ENCODE measurements at regions not wholly inside any gene's neighbourhood (a gene's known extent, or its start where the extent isn't known, plus 50 kb on each side); places are given as distances from the start of the nearest gene placed in this dataset.

DNA sequence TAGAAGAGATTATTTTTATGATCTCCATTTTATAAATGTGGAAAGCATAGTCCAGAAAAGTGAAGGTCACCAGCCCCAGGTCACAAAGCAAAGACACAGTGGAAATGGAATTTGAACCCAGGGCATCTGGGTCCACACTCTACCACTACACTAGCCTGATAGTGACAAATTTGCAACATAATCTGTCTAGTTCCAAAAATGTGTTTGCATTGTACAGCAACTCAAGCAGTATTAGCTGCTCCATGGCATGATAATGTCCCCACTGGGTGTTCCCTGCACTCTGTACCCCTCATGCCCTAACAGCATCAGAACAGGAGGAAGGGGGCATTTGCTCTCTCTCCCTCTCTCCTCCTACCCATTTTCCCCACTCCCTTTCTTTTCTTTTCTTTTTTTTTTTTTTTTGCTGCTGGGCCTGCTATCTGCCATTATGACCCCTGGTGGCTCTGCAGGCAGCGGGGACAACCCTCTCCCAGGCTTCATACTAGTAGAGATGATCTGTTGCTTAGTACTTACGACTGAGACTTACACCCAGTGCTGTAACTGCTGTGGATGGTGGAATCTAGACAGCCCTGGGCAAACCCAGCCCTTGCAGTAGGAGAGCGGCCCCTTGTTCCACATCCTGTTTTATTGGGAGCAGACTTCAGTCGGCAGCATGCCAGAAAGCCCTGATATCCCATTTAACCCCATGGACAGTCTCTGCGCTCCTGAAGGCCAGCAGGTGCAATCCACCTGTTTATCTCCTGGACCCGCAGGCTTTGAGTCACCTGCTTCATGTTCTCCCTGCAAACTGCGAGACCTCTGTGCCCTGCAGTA lies 306.3 kb downstream of the SOX9 start:
- no peak for ATAC-seq (replicated peaks)
- H3K27me3 Mint-ChIP-seq: peaks cover 4% of the 10 kb centered on the region
- H3K36me3 Mint-ChIP-seq (ENCODE audit: low read depth): peaks cover 10% of the 10 kb centered on the region
- no peak overlapping the region for H3K4me3 Mint-ChIP-seq
- peaks cover 7% of the 10 kb centered on the region for H3K9me3 Mint-ChIP-seq
- no peak overlapping the region for H3K27ac Mint-ChIP-seq
- peaks cover 13% of the 10 kb centered on the region for H3K4me1 Mint-ChIP-seq

DNA sequence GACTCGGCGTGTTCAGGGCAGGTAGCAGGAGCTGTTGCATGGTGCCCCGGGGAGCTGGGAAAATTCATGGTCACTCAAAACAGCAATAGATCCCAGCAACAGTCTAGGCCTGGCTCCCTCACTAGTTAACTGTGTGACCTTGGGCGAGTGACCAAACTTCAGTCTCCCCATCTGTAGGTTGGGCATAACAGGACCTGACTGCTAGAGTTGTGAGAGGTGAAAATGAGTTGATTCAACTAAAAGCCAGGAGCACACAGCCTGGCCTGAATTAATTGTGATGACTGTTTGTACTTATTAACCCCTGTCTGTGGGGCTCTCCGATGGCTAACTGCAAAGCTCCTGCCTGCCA lies 306.9 kb downstream of the SOX9 start:
- H3K36me3 Mint-ChIP-seq (ENCODE audit: low read depth): peaks cover 10% of the 10 kb centered on the region
- no peak overlapping the region for H3K4me3 Mint-ChIP-seq
- no peak overlapping the region for H3K27ac Mint-ChIP-seq
- peaks cover 4% of the 10 kb centered on the region for H3K27me3 Mint-ChIP-seq
- no peak for ATAC-seq (replicated peaks)
- peaks cover 7% of the 10 kb centered on the region for H3K9me3 Mint-ChIP-seq
- peaks cover 13% of the 10 kb centered on the region for H3K4me1 Mint-ChIP-seq

DNA sequence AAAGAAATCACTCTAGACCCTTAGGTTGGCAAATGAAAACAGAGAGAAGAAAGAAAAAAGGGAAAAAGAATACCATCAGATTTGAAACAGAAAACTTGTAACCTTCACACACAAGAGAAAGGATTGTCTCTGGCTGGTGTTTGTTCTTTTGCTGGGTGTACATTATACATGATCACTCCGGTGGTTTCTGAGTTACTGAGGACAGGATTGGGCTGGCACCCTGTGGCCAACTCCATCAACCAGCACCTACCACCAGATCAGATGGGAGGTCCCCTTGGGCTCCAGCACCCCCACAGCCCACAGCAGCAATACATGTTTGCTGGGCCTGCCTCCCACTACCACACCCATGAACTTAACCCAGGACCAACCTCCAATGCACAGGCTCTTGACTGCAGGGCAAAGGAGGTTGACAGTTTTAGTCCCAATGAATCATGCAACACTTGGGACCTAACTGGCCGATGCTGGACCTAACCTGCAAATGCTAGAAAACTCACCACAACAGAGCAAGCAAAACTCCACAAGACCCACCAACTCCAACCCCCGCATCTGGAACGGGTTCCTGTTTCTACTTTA lies 308.3 kb downstream of the SOX9 start:
- Mint-ChIP-seq H3K4me1 (peaks cover 13% of the 10 kb centered on the region), H3K27me3 (peaks cover 4% of the 10 kb centered on the region), H3K27ac (no peak overlapping the region), H3K36me3 (ENCODE audit: low read depth) (peaks cover 10% of the 10 kb centered on the region), H3K4me3 (no peak overlapping the region), H3K9me3 (peaks cover 7% of the 10 kb centered on the region)
- no peak for ATAC-seq (replicated peaks)

DNA sequence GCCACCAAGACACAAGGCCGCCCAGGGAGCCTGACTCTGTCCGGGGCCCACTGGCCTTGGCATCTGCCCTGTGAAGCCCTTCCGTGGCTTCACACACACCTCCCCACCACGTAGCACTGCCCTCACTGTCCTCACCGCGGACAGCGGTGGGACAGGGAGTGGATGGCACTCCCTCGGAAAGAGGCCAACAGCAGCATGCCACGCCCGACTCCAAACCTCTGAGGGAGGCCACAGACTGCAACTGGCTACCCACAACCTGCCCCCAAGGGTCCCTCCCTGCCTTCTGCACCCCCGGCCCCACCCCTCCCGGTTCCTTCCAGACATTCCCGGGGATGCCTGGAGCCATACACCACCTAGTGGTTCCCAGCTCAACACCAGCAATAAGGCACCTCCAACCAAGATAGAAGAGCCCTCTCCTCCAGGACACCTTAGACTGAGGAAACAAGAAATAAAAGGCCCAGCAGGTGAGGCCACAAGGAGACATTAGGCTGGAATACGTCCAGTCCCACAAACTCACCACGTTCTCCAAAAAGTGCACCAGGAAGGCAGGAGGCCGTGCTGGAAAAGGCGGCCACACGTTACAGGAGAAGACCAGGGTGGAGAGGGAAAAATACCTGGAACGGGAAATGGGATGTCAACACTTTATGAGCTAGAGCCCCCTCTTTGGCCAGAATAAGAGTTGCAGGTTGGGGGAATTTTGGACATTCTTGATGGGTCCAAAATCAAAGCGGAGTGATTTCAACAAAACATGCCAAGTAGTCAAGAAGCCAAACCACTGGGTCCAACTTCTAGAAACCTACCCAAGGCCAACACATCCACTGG lies 310.0 kb downstream of the SOX9 start:
- no peak for ATAC-seq (replicated peaks)
- no peak overlapping the region for H3K27ac Mint-ChIP-seq
- no peaks in the 10 kb centered on the region for H3K4me1 Mint-ChIP-seq
- no peaks in the 10 kb centered on the region for H3K36me3 Mint-ChIP-seq (ENCODE audit: low read depth)
- H3K27me3 Mint-ChIP-seq: no peaks in the 10 kb centered on the region
- no peak overlapping the region for H3K4me3 Mint-ChIP-seq
- H3K9me3 Mint-ChIP-seq: no peaks in the 10 kb centered on the region

DNA sequence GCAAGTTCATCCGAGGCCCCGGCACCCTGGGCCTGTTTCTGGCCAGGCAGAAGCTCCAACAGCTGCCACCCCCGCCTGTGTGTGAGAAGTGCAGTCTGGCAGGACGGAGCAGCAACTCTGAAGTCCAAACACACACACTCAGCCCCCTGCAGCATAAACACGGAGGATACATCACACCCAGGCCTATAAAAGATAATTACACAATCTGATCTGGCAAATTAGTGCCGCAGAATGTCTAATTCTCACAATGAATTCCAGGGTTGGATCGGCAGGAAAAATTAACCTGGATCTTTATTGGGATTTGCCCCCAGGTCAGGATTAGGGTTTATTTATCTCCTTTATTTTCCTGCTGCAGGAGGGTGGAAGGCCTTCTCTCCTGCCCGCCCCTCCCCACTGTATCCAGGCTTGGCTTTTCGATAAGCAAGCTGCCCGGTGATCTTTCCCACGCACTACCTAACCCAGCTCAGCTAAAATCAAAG lies 311.4 kb downstream of the SOX9 start:
- ATAC-seq (replicated peaks): no peak
- H3K4me3 Mint-ChIP-seq: no peak overlapping the region
- no peaks in the 10 kb centered on the region for H3K9me3 Mint-ChIP-seq
- H3K4me1 Mint-ChIP-seq: no peaks in the 10 kb centered on the region
- no peak overlapping the region for H3K27ac Mint-ChIP-seq
- H3K27me3 Mint-ChIP-seq: no peaks in the 10 kb centered on the region
- no peaks in the 10 kb centered on the region for H3K36me3 Mint-ChIP-seq (ENCODE audit: low read depth)

DNA sequence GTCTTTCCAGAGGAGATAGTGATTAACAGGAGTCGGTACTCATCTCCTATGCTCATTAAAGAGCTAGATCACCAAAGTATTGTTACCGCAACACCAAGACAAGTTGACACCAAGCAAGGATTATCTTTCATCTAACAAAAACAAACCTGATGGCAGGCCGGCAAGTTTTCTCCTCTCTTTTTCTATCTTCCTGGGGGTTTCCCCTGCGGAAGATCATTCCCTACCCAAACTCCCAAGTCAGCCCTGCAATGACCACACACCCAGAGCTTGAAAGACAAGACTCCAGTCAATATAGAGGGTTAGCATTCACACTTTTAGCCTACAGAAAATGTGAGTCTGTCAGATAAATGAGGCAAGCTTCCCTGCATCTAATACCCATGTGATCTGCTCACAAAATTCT lies 312.1 kb downstream of the SOX9 start:
- H3K27me3 Mint-ChIP-seq: no peaks in the 10 kb centered on the region
- H3K4me1 Mint-ChIP-seq: no peaks in the 10 kb centered on the region
- no peaks in the 10 kb centered on the region for H3K36me3 Mint-ChIP-seq (ENCODE audit: low read depth)
- no peak for ATAC-seq (replicated peaks)
- H3K9me3 Mint-ChIP-seq: no peaks in the 10 kb centered on the region
- no peak overlapping the region for H3K4me3 Mint-ChIP-seq
- no peak overlapping the region for H3K27ac Mint-ChIP-seq

DNA sequence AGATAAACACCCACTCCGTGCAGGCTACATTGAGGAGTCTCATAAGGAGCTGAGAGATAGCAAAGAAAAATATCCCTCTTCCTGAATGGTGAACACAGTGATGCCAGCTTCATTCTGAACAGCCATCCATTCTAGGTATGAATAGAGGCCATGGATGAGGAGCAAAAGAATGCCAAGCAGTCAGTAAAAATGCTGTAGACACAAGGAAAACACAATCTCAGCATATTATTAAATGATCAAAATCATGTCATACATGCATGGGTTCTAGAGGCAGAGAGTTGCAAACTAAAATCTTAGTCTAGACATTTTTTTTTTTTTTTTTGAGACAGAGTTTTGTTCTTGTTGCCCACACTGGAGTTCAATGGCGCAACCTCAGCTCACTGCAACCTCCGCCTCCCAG lies 313.0 kb downstream of the SOX9 start:
- Mint-ChIP-seq H3K9me3 (no peaks in the 10 kb centered on the region), H3K27ac (no peak overlapping the region), H3K36me3 (ENCODE audit: low read depth) (no peaks in the 10 kb centered on the region), H3K4me3 (no peak overlapping the region), H3K4me1 (no peaks in the 10 kb centered on the region), H3K27me3 (no peaks in the 10 kb centered on the region)
- ATAC-seq (replicated peaks): no peak

DNA sequence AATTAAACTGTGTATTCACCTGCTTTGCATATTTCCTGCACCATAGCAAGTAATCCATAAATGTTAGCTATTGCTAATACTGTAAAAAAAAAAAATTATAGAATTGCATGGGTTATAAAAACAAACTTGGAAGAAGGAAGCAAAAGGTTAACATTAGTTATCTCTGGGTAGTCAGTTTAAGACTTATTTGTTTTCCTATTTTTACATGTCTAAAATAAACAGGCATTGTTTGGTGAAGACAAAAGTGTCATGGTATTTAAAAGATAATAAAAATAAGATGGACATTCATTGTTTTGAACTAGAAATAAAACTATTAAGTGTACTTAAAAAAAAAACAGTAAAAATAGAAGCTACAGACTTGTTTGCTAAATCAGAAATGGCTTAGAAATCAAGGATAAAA lies 313.8 kb downstream of the SOX9 start:
- Mint-ChIP-seq H3K36me3 (ENCODE audit: low read depth) (no peaks in the 10 kb centered on the region), H3K9me3 (no peaks in the 10 kb centered on the region), H3K27me3 (no peaks in the 10 kb centered on the region), H3K4me1 (no peaks in the 10 kb centered on the region), H3K27ac (no peak overlapping the region), H3K4me3 (no peak overlapping the region)
- ATAC-seq (replicated peaks): no peak

DNA sequence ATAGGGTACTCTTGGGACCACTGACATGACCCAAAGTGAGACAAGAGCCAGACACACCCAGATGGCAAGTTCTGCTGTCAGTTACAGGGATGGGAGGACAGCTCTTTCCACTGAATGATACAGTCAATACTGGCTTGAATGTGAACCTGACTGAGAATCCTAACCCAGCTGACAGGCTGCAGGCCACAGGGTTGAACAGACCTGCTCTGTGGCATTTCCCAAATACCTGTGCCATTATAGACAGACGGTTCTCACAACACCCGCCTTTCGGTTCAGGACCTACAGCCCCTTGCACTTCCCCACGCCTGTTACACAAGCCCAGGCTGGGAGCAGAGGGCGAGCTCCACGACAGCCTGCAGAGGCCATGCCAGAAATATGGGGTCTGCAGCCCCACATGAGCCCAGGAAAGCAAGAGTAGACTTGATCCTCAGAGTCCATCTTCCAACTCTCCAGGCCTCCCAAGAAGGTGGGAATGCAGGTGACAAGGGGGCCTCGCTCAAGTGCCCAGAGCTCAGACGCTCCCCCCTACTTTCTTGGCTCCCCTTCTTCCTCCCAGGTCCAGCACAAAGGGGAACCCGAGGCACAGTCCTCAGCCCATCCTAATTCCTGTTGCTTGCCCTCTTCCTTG lies 314.3 kb downstream of the SOX9 start:
- no peaks in the 10 kb centered on the region for H3K9me3 Mint-ChIP-seq
- H3K4me1 Mint-ChIP-seq: no peaks in the 10 kb centered on the region
- no peaks in the 10 kb centered on the region for H3K27me3 Mint-ChIP-seq
- H3K4me3 Mint-ChIP-seq: no peak overlapping the region
- no peak overlapping the region for H3K27ac Mint-ChIP-seq
- H3K36me3 Mint-ChIP-seq (ENCODE audit: low read depth): no peaks in the 10 kb centered on the region
- ATAC-seq (replicated peaks): no peak

DNA sequence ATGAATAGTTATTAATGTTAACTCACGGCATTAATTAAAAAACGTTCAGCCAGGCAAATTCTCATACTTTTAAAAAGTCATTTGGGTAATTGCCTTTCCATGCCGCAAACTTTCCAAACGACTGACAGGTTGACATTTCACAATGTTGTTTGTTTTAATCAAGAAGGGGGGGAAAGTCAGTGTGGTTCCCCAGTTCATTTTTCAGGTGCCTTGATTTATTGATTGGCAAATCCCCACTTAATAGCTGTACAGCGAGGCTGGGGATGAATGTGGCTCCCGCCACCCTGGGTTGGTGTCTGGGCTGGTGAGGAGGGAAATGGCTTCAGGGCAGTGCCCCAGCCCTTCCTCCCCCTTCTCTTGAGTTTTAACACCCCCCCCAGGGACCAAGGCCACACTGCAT lies 318.0 kb downstream of the SOX9 start:
- Mint-ChIP-seq H3K9me3 (no peaks in the 10 kb centered on the region), H3K36me3 (ENCODE audit: low read depth) (no peaks in the 10 kb centered on the region), H3K4me1 (no peaks in the 10 kb centered on the region), H3K27ac (no peak overlapping the region), H3K27me3 (peaks cover 4% of the 10 kb centered on the region), H3K4me3 (no peak overlapping the region)
- no peak for ATAC-seq (replicated peaks)

DNA sequence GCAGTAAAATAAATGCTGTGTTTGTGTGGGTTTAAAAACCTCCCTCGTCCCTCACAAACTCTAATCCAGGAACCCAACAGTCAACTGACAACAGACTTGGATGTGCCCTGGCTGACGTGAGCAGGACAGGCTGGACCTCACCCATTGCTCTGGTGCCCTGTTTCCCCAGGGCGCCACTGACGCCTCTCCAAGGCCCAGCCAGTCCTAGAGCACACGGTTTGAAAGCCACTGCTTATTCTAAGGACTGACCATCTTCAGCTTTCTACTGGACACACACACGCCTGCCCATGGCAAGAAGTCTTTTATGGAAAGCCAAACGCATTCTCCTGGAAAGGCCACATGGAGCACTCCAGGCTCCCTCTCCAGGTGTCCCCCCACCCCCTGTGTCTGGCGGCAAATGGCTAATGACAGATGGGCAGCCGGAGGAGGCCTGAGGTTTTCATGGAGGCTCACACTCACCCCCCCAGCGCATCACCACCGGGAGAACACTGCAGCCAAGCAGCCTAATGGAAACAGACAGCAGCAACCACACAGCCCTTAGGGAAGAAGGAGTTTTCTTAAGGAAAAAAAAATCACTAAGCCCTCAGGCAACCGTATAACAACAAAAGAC lies 319.2 kb downstream of the SOX9 start:
- Mint-ChIP-seq H3K27ac (no peak overlapping the region), H3K9me3 (no peaks in the 10 kb centered on the region), H3K27me3 (peaks cover 4% of the 10 kb centered on the region), H3K4me1 (no peaks in the 10 kb centered on the region), H3K36me3 (ENCODE audit: low read depth) (no peaks in the 10 kb centered on the region), H3K4me3 (no peak overlapping the region)
- no peak for ATAC-seq (replicated peaks)

DNA sequence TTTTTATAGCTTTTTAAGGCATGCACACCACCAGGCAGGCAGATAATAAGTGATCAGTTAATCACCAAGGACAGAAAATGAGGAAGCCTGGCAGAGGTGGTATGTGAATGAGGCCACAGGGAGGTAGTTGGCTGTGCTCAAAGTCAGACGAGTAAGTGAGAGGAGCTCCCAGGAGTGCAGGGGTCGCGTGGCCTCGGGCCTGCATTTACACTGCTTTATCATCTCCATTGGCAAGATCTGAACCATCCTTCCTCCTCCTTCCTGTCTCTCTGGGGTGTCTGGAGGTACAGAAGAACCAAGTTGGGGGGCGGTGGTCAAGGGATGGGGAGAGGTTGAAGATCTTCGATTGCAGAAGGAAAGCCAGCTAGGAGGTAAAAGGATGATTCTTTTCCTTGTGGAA lies 320.1 kb downstream of the SOX9 start:
- Mint-ChIP-seq H3K9me3 (no peaks in the 10 kb centered on the region), H3K36me3 (ENCODE audit: low read depth) (no peaks in the 10 kb centered on the region), H3K27me3 (peaks cover 4% of the 10 kb centered on the region), H3K27ac (no peak overlapping the region), H3K4me1 (no peaks in the 10 kb centered on the region), H3K4me3 (no peak overlapping the region)
- ATAC-seq (replicated peaks): no peak

DNA sequence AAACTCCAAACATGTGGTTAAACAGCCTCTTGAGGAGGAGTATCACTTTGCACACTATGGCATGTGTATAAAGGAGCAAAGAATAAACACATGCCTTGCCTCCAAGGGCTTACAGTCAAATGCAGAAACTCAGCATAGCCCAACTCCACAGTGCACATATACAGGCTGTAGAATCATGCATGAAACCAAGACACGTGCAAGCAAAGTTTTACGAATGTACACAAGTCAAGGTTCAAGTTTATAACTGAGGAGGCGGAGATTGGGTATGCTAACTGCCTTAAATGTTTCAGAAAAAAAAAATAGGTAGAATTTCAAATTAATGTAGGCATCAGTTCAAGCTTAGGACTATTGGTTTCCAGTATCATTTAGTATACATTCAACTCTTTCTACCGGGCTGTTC lies 321.1 kb downstream of the SOX9 start:
- ATAC-seq (replicated peaks): no peak
- H3K27me3 Mint-ChIP-seq: peaks cover 4% of the 10 kb centered on the region
- H3K4me1 Mint-ChIP-seq: no peaks in the 10 kb centered on the region
- no peaks in the 10 kb centered on the region for H3K9me3 Mint-ChIP-seq
- no peaks in the 10 kb centered on the region for H3K36me3 Mint-ChIP-seq (ENCODE audit: low read depth)
- no peak overlapping the region for H3K27ac Mint-ChIP-seq
- H3K4me3 Mint-ChIP-seq: no peak overlapping the region

DNA sequence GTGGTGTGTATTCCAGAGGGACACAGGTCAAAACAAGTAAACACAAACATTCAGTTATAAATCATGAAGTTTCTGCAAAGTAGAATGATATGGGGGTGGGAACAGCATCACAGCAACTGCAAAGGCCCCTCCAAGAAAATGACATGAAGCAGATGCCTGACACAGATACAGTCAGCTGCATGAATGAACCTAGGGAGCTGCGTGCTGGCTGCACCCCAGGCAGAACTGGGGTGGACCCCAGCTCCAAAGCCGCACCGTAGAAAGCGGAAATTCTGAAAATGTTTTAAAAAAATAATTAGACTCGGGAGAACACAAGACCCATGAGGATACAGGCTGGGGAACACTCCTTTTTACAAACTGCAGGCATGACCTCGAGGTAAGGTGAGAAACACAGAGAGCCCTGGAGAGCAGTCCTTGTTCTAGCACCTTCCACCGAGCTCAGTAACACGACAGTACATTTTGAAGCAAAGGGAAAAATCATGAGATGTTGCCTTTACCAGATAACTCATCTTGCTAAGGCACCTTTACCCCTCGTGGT lies 323.8 kb downstream of the SOX9 start:
- Mint-ChIP-seq H3K27ac (no peak overlapping the region), H3K4me1 (no peaks in the 10 kb centered on the region), H3K27me3 (peaks cover 4% of the 10 kb centered on the region), H3K9me3 (no peaks in the 10 kb centered on the region), H3K36me3 (ENCODE audit: low read depth) (no peaks in the 10 kb centered on the region), H3K4me3 (no peak overlapping the region)
- ATAC-seq (replicated peaks): no peak

Measured in activated T-helper 17 cell treated with anti-CD3 and anti-CD28 coated beads, Interleukin-2, amount 50 U/mL, for 72 hours (primary cell).